ENCODE measurements at regions not wholly inside any gene's neighbourhood (a gene's known extent, or its start where the extent isn't known, plus 50 kb on each side); places are given as distances from the start of the nearest gene placed in this dataset.

GRCh38 chr15:72970933-72971760 lies 81.1 kb upstream of the NEO1 start:
- TF ChIP-seq, protein P1, sequence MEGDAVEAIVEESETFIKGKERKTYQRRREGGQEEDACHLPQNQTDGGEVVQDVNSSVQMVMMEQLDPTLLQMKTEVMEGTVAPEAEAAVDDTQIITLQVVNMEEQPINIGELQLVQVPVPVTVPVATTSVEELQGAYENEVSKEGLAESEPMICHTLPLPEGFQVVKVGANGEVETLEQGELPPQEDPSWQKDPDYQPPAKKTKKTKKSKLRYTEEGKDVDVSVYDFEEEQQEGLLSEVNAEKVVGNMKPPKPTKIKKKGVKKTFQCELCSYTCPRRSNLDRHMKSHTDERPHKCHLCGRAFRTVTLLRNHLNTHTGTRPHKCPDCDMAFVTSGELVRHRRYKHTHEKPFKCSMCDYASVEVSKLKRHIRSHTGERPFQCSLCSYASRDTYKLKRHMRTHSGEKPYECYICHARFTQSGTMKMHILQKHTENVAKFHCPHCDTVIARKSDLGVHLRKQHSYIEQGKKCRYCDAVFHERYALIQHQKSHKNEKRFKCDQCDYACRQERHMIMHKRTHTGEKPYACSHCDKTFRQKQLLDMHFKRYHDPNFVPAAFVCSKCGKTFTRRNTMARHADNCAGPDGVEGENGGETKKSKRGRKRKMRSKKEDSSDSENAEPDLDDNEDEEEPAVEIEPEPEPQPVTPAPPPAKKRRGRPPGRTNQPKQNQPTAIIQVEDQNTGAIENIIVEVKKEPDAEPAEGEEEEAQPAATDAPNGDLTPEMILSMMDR (conservative IDR thresholded peaks at IDR 0.05): no peak
- TF ChIP-seq EZH2 (IDR thresholded peaks at IDR 0.05; ENCODE audit: low read depth): no peak
